ENCODE measurements at regions not wholly inside any gene's neighbourhood (a gene's known extent, or its start where the extent isn't known, plus 50 kb on each side); places are given as distances from the start of the nearest gene placed in this dataset.

DNA sequence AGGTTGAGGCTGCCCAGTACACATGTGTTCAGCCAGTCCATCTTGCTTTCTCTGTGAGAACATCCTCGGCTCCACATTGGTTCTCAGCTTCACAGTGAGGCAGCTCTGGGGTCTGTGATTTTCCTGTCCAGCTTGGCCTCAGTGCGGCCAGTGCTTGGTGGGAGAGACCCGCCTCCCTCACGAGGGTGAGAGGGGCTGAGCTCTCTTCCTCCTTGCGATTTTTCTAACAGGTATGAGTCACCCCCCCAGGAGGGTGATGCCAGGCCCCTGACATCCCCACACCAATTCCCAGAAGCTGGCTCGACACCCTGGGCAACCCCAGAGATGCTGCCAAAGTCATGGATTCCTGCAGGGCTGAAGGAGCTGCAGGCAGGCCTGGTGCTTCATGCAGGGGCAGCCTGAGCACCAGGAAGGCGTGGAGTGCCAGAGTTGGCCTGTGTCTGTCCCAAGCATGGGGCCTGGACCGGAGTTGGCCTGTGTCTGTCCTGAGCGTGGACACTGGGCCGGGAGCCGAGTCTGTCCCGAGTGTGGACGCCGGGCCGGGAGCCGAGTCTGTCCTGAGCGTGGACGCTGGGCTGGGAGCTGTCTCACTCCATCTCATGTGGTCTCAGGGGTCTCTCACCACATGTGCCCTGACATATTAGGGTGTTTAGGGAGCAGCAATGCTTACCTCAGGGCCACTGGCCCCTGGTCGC, 408.6 kb upstream of the IRX4 start:
- TF ChIP-seq EP300 (IDR thresholded peaks at IDR 0.05) (no peak), CTCF (IDR thresholded peaks at IDR 0.05) (no peak)
